ENCODE measurements at regions not wholly inside any gene's neighbourhood (a gene's known extent, or its start where the extent isn't known, plus 50 kb on each side); places are given as distances from the start of the nearest gene placed in this dataset.

DNA sequence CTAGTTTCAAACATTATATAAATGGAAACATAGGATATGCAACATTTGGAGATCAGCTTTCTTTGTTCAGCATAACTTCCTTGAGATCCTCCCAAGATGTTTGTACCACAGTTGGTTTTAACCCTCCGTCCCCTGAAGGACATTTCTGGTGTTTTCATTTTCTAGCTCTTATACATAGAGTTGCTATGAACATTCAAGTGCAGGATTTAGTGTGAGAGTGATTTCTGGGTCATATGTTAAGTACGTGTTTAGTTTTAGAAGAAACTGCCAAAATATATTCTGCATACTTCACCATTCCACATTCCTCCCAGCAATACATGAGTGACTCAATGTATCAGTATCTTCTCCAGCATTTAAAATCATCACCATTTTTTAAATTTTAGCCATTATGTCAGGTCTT, 588.7 kb upstream of the PFKP start:
- TF ChIP-seq POLR2AphosphoS5 (IDR thresholded peaks at IDR 0.05; ENCODE audit: low read depth, low read length), result no peak
- no peak for TF ChIP-seq POLR2A (IDR thresholded peaks at IDR 0.05; ENCODE audit: low read depth, low read length)

Measured in GM12892 (cell line).